ENCODE measurements at regions not wholly inside any gene's neighbourhood (a gene's known extent, or its start where the extent isn't known, plus 50 kb on each side); places are given as distances from the start of the nearest gene placed in this dataset.

DNA sequence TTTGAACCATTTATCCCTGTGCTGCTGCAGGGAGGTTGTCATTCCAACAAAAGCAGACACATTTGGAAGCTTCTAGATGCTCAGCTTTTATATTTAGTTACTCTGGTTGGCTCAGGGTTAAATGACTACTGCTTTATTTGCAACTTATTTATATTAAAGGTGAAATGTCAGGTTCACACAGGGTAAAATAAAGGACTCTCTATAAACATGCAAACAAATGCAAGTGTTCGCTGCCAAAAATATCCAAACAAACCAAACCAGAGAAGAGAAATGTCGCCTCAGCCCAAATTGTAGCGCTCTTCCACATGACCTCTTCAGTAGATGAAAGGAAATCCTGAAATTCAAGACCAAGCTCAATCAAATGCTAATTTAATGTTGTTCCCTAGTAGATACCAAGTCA, 57.0 kb upstream of the LIFR start:
- no peak overlapping the region for H2AFZ ChIP-seq
- WGBS, 2 experiments (ENCODE audit: low coverage in 1 of 2, low lambda C conversion rate in 2 of 2, missing lambda C conversion rate in 2 of 2) = 88 to 93% methylated on average over 3 of the region's 3 CpGs
- H3K36me3 ChIP-seq (ENCODE audit: low read depth) = no peaks in the 10 kb centered on the region
- TF ChIP-seq EZH2 (IDR thresholded peaks at IDR 0.05; ENCODE audit: insufficient read depth, poor library complexity, severe bottlenecking) (no peak), EZH2phosphoT487 (IDR thresholded peaks at IDR 0.05; ENCODE audit: insufficient read depth, low read depth) (no peak)
- H3K27ac ChIP-seq = no peak overlapping the region
- H3K9me3 ChIP-seq (ENCODE audit: low read depth) = no peaks in the 10 kb centered on the region
- H3K4me1 ChIP-seq (ENCODE audit: insufficient read depth) = peaks cover 9% of the 10 kb centered on the region; the same call in 1 of the 2 replicates
- H3K4me2 ChIP-seq (ENCODE audit: unreplicated experiment) = no peak overlapping the region
- H3F3A ChIP-seq (ENCODE audit: insufficient read depth) = 0 out of 2 replicates have a peak, but pooled peaks cover 4% of the 10 kb centered on the region
- H4K20me1 ChIP-seq (ENCODE audit: insufficient read depth) = no peaks in the 10 kb centered on the region
- no peak overlapping the region for H3K4me3 ChIP-seq
- in situ Hi-C loops (cut with MboI) = no loop called here
- no peaks in the 10 kb centered on the region for H3K9me2 ChIP-seq (ENCODE audit: insufficient read depth)
- no peak for DNase-seq
- no peaks in the 10 kb centered on the region for H3K79me2 ChIP-seq (ENCODE audit: insufficient read depth)
- no peak overlapping the region for H3K9ac ChIP-seq
- 0 out of 2 replicates have a peak, but pooled peaks cover 4% of the 10 kb centered on the region for H3K27me3 ChIP-seq (replicated peaks; ENCODE audit: insufficient read depth)

- H4K20me1 ChIP-seq (ENCODE audit: insufficient read depth) = no peaks in the 10 kb centered on the region
- no peak overlapping the region for H3K4me2 ChIP-seq (ENCODE audit: unreplicated experiment)
- no peak for DNase-seq
- no peaks in the 10 kb centered on the region for H3K9me3 ChIP-seq (ENCODE audit: low read depth)
- 76 to 77% methylated on average over 5 of the region's 5 CpGs for WGBS, 2 experiments (ENCODE audit: low coverage in 1 of 2, low lambda C conversion rate in 2 of 2, missing lambda C conversion rate in 2 of 2)
- H3K79me2 ChIP-seq (ENCODE audit: insufficient read depth) = no peaks in the 10 kb centered on the region
- H3K9me2 ChIP-seq (ENCODE audit: insufficient read depth) = no peaks in the 10 kb centered on the region
- 0 out of 2 replicates have a peak, but pooled peaks cover 4% of the 10 kb centered on the region for H3K27me3 ChIP-seq (replicated peaks; ENCODE audit: insufficient read depth)
- peaks cover 9% of the 10 kb centered on the region; the same call in 1 of the 2 replicates for H3K4me1 ChIP-seq (ENCODE audit: insufficient read depth)
- 0 out of 2 replicates have a peak, but pooled peaks cover 4% of the 10 kb centered on the region for H3F3A ChIP-seq (ENCODE audit: insufficient read depth)
- H3K9ac ChIP-seq = no peak overlapping the region
- in situ Hi-C loops (cut with MboI) = no loop called here
- H3K27ac ChIP-seq = no peak overlapping the region
- TF ChIP-seq EZH2 (IDR thresholded peaks at IDR 0.05; ENCODE audit: insufficient read depth, poor library complexity, severe bottlenecking) (no peak), EZH2phosphoT487 (IDR thresholded peaks at IDR 0.05; ENCODE audit: insufficient read depth, low read depth) (no peak)
- no peaks in the 10 kb centered on the region for H3K36me3 ChIP-seq (ENCODE audit: low read depth)
- no peak overlapping the region for H2AFZ ChIP-seq
- H3K4me3 ChIP-seq = no peak overlapping the region
Measured at GRCh38 chr5:38613992-38614836, 57.8 kb upstream of the LIFR start.

DNA sequence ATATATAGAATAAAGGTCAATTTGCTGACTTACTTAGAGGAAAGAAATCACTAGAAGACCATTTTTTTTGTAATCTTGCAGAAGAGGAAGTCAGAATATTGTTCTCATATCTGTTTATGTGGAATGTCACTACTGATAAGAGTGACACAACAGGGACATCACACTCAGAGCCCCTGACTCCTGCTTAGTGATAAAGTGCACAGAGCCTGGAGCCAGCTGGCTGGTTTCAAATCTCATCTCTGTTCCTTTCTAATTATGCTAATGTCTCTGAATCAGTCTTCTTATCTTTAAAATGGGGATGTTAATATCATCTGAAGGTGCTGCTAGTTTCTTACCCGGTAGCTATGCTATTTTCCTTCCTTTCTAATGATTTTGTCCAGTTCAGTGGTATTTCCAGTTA, 58.6 kb upstream of the LIFR start:
- 87 to 94% methylated on average over 1 of the region's 1 CpG for WGBS, 2 experiments (ENCODE audit: low coverage in 1 of 2, low lambda C conversion rate in 2 of 2, missing lambda C conversion rate in 2 of 2)

GRCh38 chr5:38615981-38616451, 59.6 kb upstream of the LIFR start:
- Histone ChIP-seq H3K9me3 (ENCODE audit: low read depth) (no peaks in the 10 kb centered on the region), H3K27ac (no peak overlapping the region), H3K36me3 (ENCODE audit: low read depth) (no peaks in the 10 kb centered on the region), H3K9ac (no peak overlapping the region), H2AFZ (no peak overlapping the region), H3K27me3 (replicated peaks; ENCODE audit: insufficient read depth) (0 out of 2 replicates have a peak, but pooled peaks cover 4% of the 10 kb centered on the region), H3K4me2 (ENCODE audit: unreplicated experiment) (peak overlapping the region; percentile 5), H3K4me1 (ENCODE audit: insufficient read depth) (peaks cover 9% of the 10 kb centered on the region; the same call in 1 of the 2 replicates), H4K20me1 (ENCODE audit: insufficient read depth) (no peaks in the 10 kb centered on the region), H3K9me2 (ENCODE audit: insufficient read depth) (no peaks in the 10 kb centered on the region), H3K4me3 (no peak overlapping the region), H3K79me2 (ENCODE audit: insufficient read depth) (no peaks in the 10 kb centered on the region), H3F3A (ENCODE audit: insufficient read depth) (0 out of 2 replicates have a peak, but pooled peaks cover 4% of the 10 kb centered on the region)
- in situ Hi-C loops (cut with MboI) = no loop called here
- WGBS, 2 experiments (ENCODE audit: low coverage in 1 of 2, low lambda C conversion rate in 2 of 2, missing lambda C conversion rate in 2 of 2) = 13 to 17% methylated on average over 3 of the region's 3 CpGs
- peak; percentile 48 for DNase-seq
- TF ChIP-seq EZH2phosphoT487 (IDR thresholded peaks at IDR 0.05; ENCODE audit: insufficient read depth, low read depth) (no peak), EZH2 (IDR thresholded peaks at IDR 0.05; ENCODE audit: insufficient read depth, poor library complexity, severe bottlenecking) (no peak)

More for the DNA sequence above, 58.6 kb upstream of the LIFR start:
- no peak for TF ChIP-seq EZH2 (IDR thresholded peaks at IDR 0.05; ENCODE audit: insufficient read depth, poor library complexity, severe bottlenecking)
- TF ChIP-seq EZH2phosphoT487 (IDR thresholded peaks at IDR 0.05; ENCODE audit: insufficient read depth, low read depth) = no peak
- in situ Hi-C loops (cut with MboI) = no loop called here
- Histone ChIP-seq H3K4me2 (ENCODE audit: unreplicated experiment) (no peak overlapping the region), H3K36me3 (ENCODE audit: low read depth) (no peaks in the 10 kb centered on the region), H3K9me3 (ENCODE audit: low read depth) (no peaks in the 10 kb centered on the region), H2AFZ (no peak overlapping the region), H3K9ac (no peak overlapping the region), H3F3A (ENCODE audit: insufficient read depth) (0 out of 2 replicates have a peak, but pooled peaks cover 4% of the 10 kb centered on the region), H3K4me3 (no peak overlapping the region), H3K79me2 (ENCODE audit: insufficient read depth) (no peaks in the 10 kb centered on the region), H3K9me2 (ENCODE audit: insufficient read depth) (no peaks in the 10 kb centered on the region), H4K20me1 (ENCODE audit: insufficient read depth) (no peaks in the 10 kb centered on the region), H3K4me1 (ENCODE audit: insufficient read depth) (peaks cover 9% of the 10 kb centered on the region; the same call in 1 of the 2 replicates), H3K27me3 (replicated peaks; ENCODE audit: insufficient read depth) (0 out of 2 replicates have a peak, but pooled peaks cover 4% of the 10 kb centered on the region), H3K27ac (no peak overlapping the region)
- no peak for DNase-seq
